ENCODE measurements at regions not wholly inside any gene's neighbourhood (a gene's known extent, or its start where the extent isn't known, plus 50 kb on each side); places are given as distances from the start of the nearest gene placed in this dataset.

DNA sequence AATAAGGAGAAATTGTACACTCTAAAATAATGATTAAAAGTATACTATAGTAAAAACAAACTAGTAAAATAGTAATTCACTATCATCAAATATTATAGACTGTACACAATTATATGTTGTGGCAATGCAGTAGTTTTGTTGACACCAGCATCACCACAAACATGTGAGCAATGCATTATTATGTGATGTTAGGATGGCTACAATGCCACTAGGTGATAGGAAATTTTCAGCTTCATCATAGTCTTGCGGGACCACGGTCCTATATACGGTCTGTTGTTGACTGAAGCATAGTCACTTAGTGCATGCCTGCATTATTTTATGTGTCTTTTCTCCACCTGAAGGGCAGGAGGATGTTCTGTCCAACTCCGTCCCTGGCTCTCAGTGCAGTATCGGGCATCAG, 104.8 kb upstream of the NEDD9 start:
- H3K9me3 ChIP-seq (ENCODE audit: control insufficient read depth in 2 of 2, insufficient read depth in 1 of 2, low read length in 1 of 2), result no peaks in the 10 kb centered on the region
- no peak overlapping the region for H3K27ac ChIP-seq (ENCODE audit: low read depth in 1 of 2, low read length in 1 of 2)
- WGBS, result 97% methylated on average over 5 of the region's 5 CpGs
- no peak overlapping the region for H3K4me3 ChIP-seq (ENCODE audit: low read length in 2 of 2)
- peaks cover 0 to 2% of the 10 kb centered on the region in 2 donors for H3K36me3 ChIP-seq (ENCODE audit: control insufficient read depth in 2 of 2, insufficient read depth in 2 of 2, low read length in 1 of 2)
- peaks cover 13 to 15% of the 10 kb centered on the region in 2 donors for H3K4me1 ChIP-seq (ENCODE audit: control insufficient read depth in 2 of 2, insufficient read depth in 2 of 2, low read length in 2 of 2)
- DNase-seq (ENCODE audit: low read depth in 6 of 9, low spot score in 9 of 9), result no peak
- no peaks in the 10 kb centered on the region for H3K27me3 ChIP-seq (ENCODE audit: control insufficient read depth in 2 of 2, insufficient read depth in 1 of 2, low read length in 1 of 2)

DNA sequence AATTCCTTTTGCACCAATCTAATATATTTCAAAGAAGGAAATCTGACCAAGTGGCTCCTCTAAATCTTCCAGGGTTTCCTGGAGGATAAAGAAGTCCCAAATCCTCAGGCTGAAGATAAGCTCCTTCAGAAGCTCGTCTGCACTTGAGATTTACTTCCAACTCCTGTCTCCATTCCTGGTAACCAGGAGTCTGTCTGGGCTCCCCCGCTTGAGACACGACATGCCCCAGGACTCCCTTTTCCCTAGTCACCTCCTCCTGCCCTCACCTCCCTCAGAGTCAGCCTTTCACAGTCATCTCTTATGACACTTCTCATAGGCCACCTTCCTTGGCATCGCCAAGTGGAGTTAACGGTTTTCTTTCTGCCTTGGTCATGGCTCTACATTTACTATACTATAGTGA, 103.4 kb upstream of the NEDD9 start:
- WGBS, result 98% methylated on average over 5 of the region's 5 CpGs
- Histone ChIP-seq H3K27ac (ENCODE audit: low read depth in 1 of 2, low read length in 1 of 2) (no peak overlapping the region), H3K36me3 (ENCODE audit: control insufficient read depth in 2 of 2, insufficient read depth in 2 of 2, low read length in 1 of 2) (peaks cover 0 to 5% of the 10 kb centered on the region in 2 donors), H3K27me3 (ENCODE audit: control insufficient read depth in 2 of 2, insufficient read depth in 1 of 2, low read length in 1 of 2) (no peaks in the 10 kb centered on the region), H3K4me1 (ENCODE audit: control insufficient read depth in 2 of 2, insufficient read depth in 2 of 2, low read length in 2 of 2) (peaks cover 26 to 27% of the 10 kb centered on the region in 2 donors), H3K9me3 (ENCODE audit: control insufficient read depth in 2 of 2, insufficient read depth in 1 of 2, low read length in 1 of 2) (no peaks in the 10 kb centered on the region), H3K4me3 (ENCODE audit: low read length in 2 of 2) (no peak overlapping the region)
- no peak for DNase-seq (ENCODE audit: low read depth in 6 of 9, low spot score in 9 of 9)

GRCh38 chr6:11333132-11333849, 100.8 kb upstream of the NEDD9 start:
- Histone ChIP-seq H3K27ac (ENCODE audit: low read depth in 1 of 2, low read length in 1 of 2) (peak overlapping the region in 1 of 2 donors; percentile 38), H3K9me3 (ENCODE audit: control insufficient read depth in 2 of 2, insufficient read depth in 1 of 2, low read length in 1 of 2) (no peaks in the 10 kb centered on the region), H3K4me3 (ENCODE audit: low read length in 2 of 2) (no peak overlapping the region), H3K4me1 (ENCODE audit: control insufficient read depth in 2 of 2, insufficient read depth in 2 of 2, low read length in 2 of 2) (peaks cover 33 to 40% of the 10 kb centered on the region in 2 donors), H3K27me3 (ENCODE audit: control insufficient read depth in 2 of 2, insufficient read depth in 1 of 2, low read length in 1 of 2) (no peaks in the 10 kb centered on the region), H3K36me3 (ENCODE audit: control insufficient read depth in 2 of 2, insufficient read depth in 2 of 2, low read length in 1 of 2) (peaks cover 0 to 8% of the 10 kb centered on the region in 2 donors)
- WGBS, result 54% methylated on average over 6 of the region's 6 CpGs
- peak in 6 of 9 donors; percentile 34 to 85 (median 64) for DNase-seq (ENCODE audit: low read depth in 6 of 9, low spot score in 9 of 9)

GRCh38 chr6:11332463-11332862, 100.0 kb upstream of the NEDD9 start:
- 98% methylated on average over 7 of the region's 7 CpGs for WGBS
- peaks cover 0 to 12% of the 10 kb centered on the region in 2 donors for H3K36me3 ChIP-seq (ENCODE audit: control insufficient read depth in 2 of 2, insufficient read depth in 2 of 2, low read length in 1 of 2)
- peaks cover 33 to 40% of the 10 kb centered on the region in 2 donors for H3K4me1 ChIP-seq (ENCODE audit: control insufficient read depth in 2 of 2, insufficient read depth in 2 of 2, low read length in 2 of 2)

GRCh38 chr6:11331111-11331510, 98.6 kb upstream of the NEDD9 start:
- no peak overlapping the region for H3K27ac ChIP-seq (ENCODE audit: low read depth in 1 of 2, low read length in 1 of 2)
- H3K9me3 ChIP-seq (ENCODE audit: control insufficient read depth in 2 of 2, insufficient read depth in 1 of 2, low read length in 1 of 2), result no peaks in the 10 kb centered on the region
- 53% methylated on average over 5 of the region's 5 CpGs for WGBS
- peaks cover 0 to 12% of the 10 kb centered on the region in 2 donors for H3K36me3 ChIP-seq (ENCODE audit: control insufficient read depth in 2 of 2, insufficient read depth in 2 of 2, low read length in 1 of 2)
- H3K4me1 ChIP-seq (ENCODE audit: control insufficient read depth in 2 of 2, insufficient read depth in 2 of 2, low read length in 2 of 2), result peaks cover 33 to 40% of the 10 kb centered on the region in 2 donors
- no peak for DNase-seq (ENCODE audit: low read depth in 6 of 9, low spot score in 9 of 9)
- no peaks in the 10 kb centered on the region for H3K27me3 ChIP-seq (ENCODE audit: control insufficient read depth in 2 of 2, insufficient read depth in 1 of 2, low read length in 1 of 2)
- H3K4me3 ChIP-seq (ENCODE audit: low read length in 2 of 2), result no peak overlapping the region

More at GRCh38 chr6:11332463-11332862, 100.0 kb upstream of the NEDD9 start:
- no peak overlapping the region for H3K27ac ChIP-seq (ENCODE audit: low read depth in 1 of 2, low read length in 1 of 2)
- no peak overlapping the region for H3K4me3 ChIP-seq (ENCODE audit: low read length in 2 of 2)
- H3K9me3 ChIP-seq (ENCODE audit: control insufficient read depth in 2 of 2, insufficient read depth in 1 of 2, low read length in 1 of 2), result no peaks in the 10 kb centered on the region
- no peaks in the 10 kb centered on the region for H3K27me3 ChIP-seq (ENCODE audit: control insufficient read depth in 2 of 2, insufficient read depth in 1 of 2, low read length in 1 of 2)
- DNase-seq (ENCODE audit: low read depth in 6 of 9, low spot score in 9 of 9), result no peak

GRCh38 chr6:11330413-11330760, 97.9 kb upstream of the NEDD9 start:
- Histone ChIP-seq H3K4me3 (ENCODE audit: low read length in 2 of 2) (no peak overlapping the region), H3K9me3 (ENCODE audit: control insufficient read depth in 2 of 2, insufficient read depth in 1 of 2, low read length in 1 of 2) (no peaks in the 10 kb centered on the region), H3K4me1 (ENCODE audit: control insufficient read depth in 2 of 2, insufficient read depth in 2 of 2, low read length in 2 of 2) (peaks cover 33 to 43% of the 10 kb centered on the region in 2 donors), H3K36me3 (ENCODE audit: control insufficient read depth in 2 of 2, insufficient read depth in 2 of 2, low read length in 1 of 2) (peaks cover 0 to 12% of the 10 kb centered on the region in 2 donors), H3K27ac (ENCODE audit: low read depth in 1 of 2, low read length in 1 of 2) (no peak overlapping the region), H3K27me3 (ENCODE audit: control insufficient read depth in 2 of 2, insufficient read depth in 1 of 2, low read length in 1 of 2) (no peaks in the 10 kb centered on the region)
- WGBS, result 39% methylated on average over 3 of the region's 3 CpGs
- DNase-seq (ENCODE audit: low read depth in 6 of 9, low spot score in 9 of 9), result no peak

- Histone ChIP-seq H3K27ac (ENCODE audit: low read depth in 1 of 2, low read length in 1 of 2) (no peak overlapping the region), H3K4me1 (ENCODE audit: control insufficient read depth in 2 of 2, insufficient read depth in 2 of 2, low read length in 2 of 2) (peaks cover 33 to 43% of the 10 kb centered on the region in 2 donors), H3K27me3 (ENCODE audit: control insufficient read depth in 2 of 2, insufficient read depth in 1 of 2, low read length in 1 of 2) (no peaks in the 10 kb centered on the region), H3K9me3 (ENCODE audit: control insufficient read depth in 2 of 2, insufficient read depth in 1 of 2, low read length in 1 of 2) (no peaks in the 10 kb centered on the region), H3K4me3 (ENCODE audit: low read length in 2 of 2) (no peak overlapping the region), H3K36me3 (ENCODE audit: control insufficient read depth in 2 of 2, insufficient read depth in 2 of 2, low read length in 1 of 2) (peaks cover 0 to 12% of the 10 kb centered on the region in 2 donors)
- DNase-seq (ENCODE audit: low read depth in 6 of 9, low spot score in 9 of 9), result no peak
- WGBS, result 84% methylated on average over 10 of the region's 10 CpGs
Observed at GRCh38 chr6:11329726-11330412, 97.4 kb upstream of the NEDD9 start.

GRCh38 chr6:11328613-11329247, 96.3 kb upstream of the NEDD9 start:
- DNase-seq (ENCODE audit: low read depth in 6 of 9, low spot score in 9 of 9), result no peak
- no peaks in the 10 kb centered on the region for H3K9me3 ChIP-seq (ENCODE audit: control insufficient read depth in 2 of 2, insufficient read depth in 1 of 2, low read length in 1 of 2)
- peaks cover 31 to 52% of the 10 kb centered on the region in 2 donors for H3K4me1 ChIP-seq (ENCODE audit: control insufficient read depth in 2 of 2, insufficient read depth in 2 of 2, low read length in 2 of 2)
- H3K4me3 ChIP-seq (ENCODE audit: low read length in 2 of 2), result no peak overlapping the region
- WGBS, result 97% methylated on average over 7 of the region's 7 CpGs
- H3K27ac ChIP-seq (ENCODE audit: low read depth in 1 of 2, low read length in 1 of 2), result no peak overlapping the region
- no peaks in the 10 kb centered on the region for H3K27me3 ChIP-seq (ENCODE audit: control insufficient read depth in 2 of 2, insufficient read depth in 1 of 2, low read length in 1 of 2)
- peaks cover 0 to 12% of the 10 kb centered on the region in 2 donors for H3K36me3 ChIP-seq (ENCODE audit: control insufficient read depth in 2 of 2, insufficient read depth in 2 of 2, low read length in 1 of 2)

- Histone ChIP-seq H3K4me1 (ENCODE audit: control insufficient read depth in 2 of 2, insufficient read depth in 2 of 2, low read length in 2 of 2) (peaks cover 23 to 49% of the 10 kb centered on the region in 2 donors), H3K27me3 (ENCODE audit: control insufficient read depth in 2 of 2, insufficient read depth in 1 of 2, low read length in 1 of 2) (no peaks in the 10 kb centered on the region), H3K27ac (ENCODE audit: low read depth in 1 of 2, low read length in 1 of 2) (no peak overlapping the region), H3K36me3 (ENCODE audit: control insufficient read depth in 2 of 2, insufficient read depth in 2 of 2, low read length in 1 of 2) (peaks cover 0 to 12% of the 10 kb centered on the region in 2 donors), H3K4me3 (ENCODE audit: low read length in 2 of 2) (no peak overlapping the region), H3K9me3 (ENCODE audit: control insufficient read depth in 2 of 2, insufficient read depth in 1 of 2, low read length in 1 of 2) (no peaks in the 10 kb centered on the region)
- DNase-seq (ENCODE audit: low read depth in 6 of 9, low spot score in 9 of 9), result no peak
- WGBS, result 98% methylated on average over 3 of the region's 3 CpGs
Observed at GRCh38 chr6:11327961-11328360, 95.5 kb upstream of the NEDD9 start.

Data from thymus (tissue), 11 donors.